ENCODE measurements at regions not wholly inside any gene's neighbourhood (a gene's known extent, or its start where the extent isn't known, plus 50 kb on each side); places are given as distances from the start of the nearest gene placed in this dataset.
"Not testable (repeated sequence)": the region's sequence is repeated elsewhere in the genome, so short reads cannot be mapped to it uniquely, and the experiment has no call there.

DNA sequence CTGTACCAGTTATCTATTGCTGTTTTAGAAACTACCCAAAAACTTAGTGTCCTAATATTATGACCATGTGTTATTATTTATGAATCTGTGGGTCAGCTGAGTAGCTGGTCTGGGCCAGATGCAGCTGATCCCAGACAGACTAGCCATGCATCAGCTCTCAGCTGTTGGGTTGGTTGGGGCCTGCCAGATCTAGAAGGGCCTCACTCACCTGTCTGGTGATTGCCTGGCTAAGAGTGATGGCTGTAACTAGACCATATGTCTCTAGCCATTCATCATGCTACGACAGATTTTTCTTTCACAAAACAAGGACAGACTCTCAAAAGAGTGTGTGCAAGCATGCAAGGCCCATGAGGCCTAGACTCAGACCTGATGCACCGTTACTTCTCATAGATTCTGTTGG lies 403.2 kb downstream of the SAMD5 start:
- DNase-seq (ENCODE audit: low spot score), result no peak

DNA sequence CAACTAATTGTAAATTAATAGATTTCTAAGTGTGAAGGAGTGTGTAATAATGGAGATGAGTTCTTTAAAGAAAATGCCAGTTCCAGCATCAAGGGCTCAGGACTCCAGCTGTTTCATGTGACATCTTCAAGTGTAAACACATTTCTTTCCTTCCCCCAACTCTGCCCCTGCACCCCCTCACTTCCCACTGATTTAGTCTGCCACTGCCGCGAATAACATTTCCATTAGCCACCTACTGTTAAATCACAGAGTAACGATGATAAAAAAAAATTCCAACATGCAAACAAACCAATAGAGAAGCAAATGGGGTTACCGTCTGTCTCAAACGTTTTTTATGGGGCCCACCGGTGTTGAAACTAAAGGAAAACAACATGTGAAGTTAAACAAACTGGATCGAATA lies 414.3 kb downstream of the SAMD5 start:
- no peak for DNase-seq (ENCODE audit: low spot score)

DNA sequence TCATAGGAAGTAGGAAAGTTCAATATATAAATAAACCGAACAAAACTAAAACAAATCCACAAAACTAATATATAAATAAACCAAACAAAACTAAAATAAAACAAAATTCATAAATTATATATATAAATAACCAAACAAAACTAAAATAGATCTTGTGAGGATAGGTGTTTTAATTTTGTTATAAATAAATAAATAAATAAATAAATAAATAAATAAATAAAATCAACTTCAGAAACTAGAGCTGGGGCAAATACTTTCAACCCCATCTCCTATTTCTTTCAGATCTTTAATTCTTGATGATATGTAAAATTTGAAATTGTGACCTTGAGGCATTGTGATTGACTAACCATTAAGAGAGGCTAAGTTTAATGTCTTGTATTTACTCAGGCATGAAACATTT lies 416.1 kb downstream of the SAMD5 start:
- no peak for DNase-seq (ENCODE audit: low spot score)

DNA sequence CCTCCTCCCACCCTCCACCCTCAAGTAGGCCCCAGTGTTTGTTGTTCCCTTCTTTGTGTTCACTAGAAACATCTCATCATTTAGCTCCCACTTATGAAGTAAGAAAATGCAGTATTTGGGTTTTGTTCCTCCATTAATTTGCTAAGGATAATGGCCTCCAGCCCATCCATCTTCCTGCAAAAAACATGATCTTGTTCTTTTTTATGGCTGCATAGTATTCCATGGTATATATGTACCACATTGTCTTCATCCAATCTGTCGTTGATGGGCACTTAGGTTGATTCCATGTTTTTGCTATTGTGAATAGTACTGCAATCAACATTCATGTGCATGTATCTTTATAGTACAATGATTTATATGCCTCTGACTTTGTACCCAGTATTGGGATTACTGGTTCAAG lies 416.8 kb upstream of the SASH1 start:
- no peak for DNase-seq (ENCODE audit: low spot score)

DNA sequence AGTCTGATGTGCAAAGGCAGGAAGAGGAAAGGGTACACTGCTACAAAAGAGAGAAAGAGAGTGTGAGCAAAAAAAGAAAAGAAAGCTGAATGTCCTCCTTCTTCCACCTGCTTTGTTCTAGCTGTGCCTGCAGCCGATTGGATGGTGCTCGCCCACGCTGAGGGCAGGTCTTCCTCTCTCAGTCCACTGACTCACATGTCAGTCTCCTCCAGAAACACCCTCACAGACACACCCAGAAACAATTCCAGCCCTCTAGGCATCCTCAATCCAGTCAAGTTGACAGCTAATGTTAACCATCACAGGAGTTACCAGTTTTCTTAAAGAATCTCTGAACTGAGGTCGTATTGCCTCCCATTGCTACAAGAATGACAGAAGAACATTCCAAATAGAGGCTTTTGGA lies 411.9 kb upstream of the SASH1 start:
- no peak for DNase-seq (ENCODE audit: low spot score)

DNA sequence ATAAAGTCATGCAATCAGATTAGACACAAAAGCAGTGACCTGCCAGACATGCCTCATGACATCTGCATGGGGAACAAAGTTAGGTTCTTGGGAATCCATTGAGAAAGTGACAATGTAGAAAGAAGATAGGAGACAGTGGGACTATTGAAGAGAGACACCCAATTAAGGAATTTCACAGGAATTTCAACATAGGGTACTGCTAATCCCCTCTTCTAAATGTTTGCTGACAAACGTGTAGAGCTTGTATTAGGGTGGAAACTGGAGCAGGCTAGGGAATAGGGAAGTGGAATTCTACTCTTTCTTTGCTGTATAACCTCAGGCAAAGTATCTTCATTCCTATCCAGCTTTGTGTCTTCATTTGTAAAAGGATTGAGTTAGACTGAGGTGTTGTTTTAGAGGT lies 409.4 kb upstream of the SASH1 start:
- DNase-seq (ENCODE audit: low spot score), result no peak

DNA sequence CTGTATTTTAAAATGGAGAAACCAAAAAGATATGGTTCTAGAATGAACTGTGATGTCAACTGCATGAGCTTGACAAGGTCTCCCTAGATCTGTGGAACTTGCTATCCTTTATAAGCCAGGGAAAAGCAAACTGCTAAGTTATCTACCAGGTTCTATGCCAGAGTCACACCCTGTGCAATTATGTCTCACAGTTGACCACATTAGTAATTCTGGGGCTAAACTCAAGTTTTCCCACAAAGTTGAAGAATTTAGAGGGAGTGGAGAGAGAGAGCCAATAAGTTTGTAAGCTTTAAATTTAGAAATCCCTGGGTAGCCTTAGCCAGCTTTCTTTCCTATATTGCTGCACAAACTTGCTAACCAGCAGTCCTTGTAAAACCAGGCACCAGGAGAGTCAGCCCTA lies 407.0 kb upstream of the SASH1 start:
- no peak for DNase-seq (ENCODE audit: low spot score)

DNA sequence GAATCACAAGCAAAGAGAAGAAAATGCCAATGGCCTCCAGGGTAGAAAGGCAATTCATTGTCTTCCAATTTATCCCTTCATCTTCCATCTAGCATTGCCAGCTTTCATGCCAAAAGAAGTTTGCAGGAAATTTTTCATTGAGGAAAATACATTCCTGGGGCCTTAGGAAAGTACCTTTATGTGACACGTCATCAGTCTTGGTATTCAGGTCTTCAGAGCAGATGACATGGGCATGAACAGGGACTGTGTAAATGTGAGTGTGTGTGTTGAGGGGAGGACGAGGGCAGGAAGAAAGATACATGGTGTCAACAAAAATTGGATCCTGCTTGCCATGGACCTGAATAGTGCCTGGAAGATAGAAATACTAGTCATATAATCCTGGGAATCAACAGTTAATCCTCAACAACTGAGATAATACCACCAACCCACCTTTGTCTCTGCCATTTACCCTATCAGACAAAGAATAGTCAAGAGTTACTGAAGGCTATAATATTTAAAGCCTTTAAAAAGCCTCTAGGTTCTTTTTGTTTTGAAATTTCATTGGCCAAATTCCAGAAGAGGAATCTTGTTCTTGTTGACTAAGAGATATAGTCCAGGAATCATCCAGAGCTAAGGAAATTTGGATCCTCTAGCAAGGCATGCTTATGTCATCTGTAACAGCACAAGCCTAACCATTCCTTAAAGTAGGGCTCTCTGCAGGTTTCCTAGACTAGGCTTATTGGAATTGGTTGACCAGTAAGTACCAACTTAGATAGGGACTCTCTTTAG lies 405.8 kb upstream of the SASH1 start:
- DNase-seq (ENCODE audit: low spot score), result no peak

DNA sequence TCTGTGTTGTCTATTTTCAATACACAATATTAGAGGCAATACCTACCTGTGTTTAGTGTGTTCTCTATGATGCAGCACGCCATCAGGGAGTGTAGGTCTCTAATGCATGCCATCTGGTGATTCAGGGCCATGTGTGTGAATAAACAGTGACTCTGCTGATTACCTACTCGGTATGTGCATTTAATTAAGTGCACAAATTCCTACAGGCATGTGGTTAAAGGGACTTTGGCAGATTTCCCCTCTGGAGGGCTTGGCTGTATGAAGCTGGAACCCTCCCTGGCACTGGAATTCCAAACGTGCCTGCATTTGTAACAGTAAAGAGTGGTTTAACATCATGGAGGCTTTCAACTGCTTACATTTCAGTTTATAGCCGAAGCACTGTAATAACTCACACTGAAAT lies 401.5 kb upstream of the SASH1 start:
- DNase-seq (ENCODE audit: low spot score), result no peak

DNA sequence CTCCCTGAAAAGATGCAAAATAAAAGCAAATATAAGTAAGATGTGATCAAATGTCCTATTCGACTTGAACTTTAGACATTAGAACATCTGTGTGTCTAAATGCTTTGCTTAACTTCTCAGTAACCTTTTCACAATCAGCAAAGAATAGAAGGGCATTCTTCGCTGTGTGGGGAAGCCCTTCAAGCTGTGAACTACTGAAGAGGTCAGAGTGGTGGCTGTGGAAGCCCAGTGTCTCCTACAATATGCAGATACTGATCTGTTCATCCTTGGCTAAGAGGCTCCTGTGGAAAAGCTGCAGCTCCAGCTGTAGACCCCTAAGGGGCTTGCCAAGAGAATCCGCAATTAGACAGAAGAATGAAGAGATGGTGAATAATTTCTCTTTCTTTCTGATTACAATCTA lies 400.3 kb upstream of the SASH1 start:
- no peak for DNase-seq (ENCODE audit: low spot score)

DNA sequence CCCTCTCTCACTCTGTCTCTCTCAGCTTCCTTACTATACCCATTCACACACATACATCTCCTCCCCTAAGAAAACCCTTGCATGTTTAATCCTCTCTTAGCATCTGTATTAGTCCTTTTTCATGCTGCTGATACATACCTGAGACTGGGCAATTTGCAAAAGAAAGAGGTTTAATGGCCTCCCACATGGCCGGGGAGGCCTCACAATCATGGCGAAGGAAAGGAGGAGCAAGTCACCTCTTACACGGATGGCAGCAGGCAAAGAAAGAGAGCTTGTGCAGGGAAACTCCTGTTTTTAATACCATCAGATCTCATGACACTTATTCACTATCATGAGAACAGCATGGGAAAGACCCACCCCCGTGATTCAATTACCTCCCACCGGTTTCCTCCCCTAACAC lies 398.5 kb upstream of the SASH1 start:
- DNase-seq (ENCODE audit: low spot score), result no peak

DNA sequence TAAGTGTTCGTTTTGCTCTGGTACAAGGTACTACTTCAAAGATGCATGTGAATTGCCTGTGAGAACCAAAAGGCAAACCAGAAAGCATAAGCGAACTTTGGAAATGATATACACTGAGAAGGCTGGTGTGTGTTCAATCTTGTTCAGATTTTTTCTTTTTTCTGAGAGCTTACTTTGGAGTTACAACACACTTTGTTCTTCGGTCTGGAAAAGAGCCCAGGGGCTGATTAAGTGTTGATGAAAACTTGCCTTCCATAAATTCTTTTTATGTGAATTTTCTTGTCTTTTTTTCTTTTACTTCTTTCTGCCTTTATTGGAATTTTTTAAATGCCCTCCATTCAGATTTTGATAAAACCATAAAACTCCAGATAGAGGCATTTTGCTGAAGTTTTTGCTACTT lies 395.1 kb upstream of the SASH1 start:
- no peak for DNase-seq (ENCODE audit: low spot score)

DNA sequence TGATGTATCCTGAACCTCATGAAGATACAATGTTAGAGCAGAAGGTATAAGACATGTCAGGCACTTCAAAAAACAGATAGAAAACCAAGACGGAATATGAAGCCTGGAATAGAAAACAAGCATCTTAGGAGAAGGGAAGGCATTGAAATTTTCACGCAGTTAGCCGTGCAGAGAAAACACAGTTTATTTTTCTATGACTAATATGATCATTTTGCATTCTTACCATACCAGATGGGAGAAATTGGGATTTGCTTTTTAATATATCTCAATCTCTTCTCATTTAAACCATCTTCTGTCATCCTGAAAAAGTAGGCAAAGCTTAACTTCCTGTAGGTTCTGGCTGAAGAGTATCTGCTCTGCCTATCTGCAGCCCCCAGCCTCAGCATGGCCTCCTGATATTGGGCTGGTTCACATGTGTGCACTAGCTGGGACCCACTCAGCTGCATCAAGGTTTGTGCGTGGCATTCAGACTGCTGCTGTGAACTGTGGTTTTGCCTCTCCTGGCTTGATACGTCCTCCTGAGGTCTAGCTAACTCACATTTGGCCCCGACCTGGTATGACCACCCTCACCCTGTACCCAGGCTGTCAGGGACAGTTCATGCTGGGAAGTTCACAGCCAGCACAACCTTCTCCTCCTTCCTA lies 392.5 kb upstream of the SASH1 start:
- no peak for DNase-seq (ENCODE audit: low spot score)

DNA sequence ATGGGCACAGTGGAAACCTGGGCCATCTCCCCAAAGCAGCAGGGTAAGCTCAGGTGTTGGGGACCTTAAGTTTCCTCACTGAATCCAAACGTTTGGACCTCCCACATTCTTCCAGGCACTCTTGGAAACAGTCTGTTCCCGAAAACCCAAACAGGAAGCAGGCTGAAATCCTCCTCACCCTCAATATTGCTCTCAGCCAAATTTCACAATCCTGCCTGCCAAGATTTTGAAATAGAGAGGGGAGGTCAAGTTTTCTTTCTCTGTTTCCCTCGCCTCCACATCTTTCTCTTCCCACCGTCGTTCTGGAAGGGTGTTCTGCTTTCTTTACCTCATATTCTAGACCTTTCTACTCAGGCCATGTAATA lies 392.0 kb upstream of the SASH1 start:
- DNase-seq (ENCODE audit: low spot score), result no peak

DNA sequence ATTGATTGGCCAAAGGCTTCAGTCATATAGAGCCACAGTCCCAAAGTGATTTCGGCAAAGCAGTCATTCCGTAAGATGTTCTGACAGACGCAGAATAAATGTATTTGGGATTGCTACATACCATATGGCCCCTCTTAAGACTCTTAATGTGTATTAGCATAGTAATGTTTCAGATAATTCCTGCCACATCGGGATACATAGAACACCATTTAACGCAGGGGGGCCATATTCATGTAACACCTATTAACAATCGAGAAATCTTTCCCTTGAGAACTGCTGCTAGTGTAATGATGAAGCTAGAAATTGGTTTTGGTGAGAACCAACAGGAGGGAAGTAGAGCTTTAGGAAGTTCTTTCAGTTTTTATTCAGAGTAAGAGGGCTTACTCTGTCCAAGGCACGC lies 390.9 kb upstream of the SASH1 start:
- DNase-seq (ENCODE audit: low spot score), result no peak

DNA sequence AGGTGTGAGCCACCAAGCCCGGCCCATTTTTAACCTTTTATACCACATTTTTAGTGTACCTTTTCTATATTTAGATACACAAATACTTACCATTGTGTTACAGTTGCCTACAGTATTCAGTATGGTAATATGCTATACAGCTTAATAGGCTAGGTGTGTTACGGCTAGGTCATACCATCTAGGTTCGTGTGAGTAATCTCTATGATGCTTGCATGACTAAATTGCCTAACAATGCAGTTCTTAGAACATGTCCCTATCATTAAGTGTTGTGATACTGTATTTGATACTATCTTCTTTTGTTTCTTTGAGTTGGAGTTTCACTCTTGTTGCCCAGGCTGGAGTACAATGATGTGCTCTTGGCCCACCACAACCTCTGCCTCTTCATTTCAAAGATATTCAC lies 387.7 kb upstream of the SASH1 start:
- DNase-seq (ENCODE audit: low spot score), result no peak

DNA sequence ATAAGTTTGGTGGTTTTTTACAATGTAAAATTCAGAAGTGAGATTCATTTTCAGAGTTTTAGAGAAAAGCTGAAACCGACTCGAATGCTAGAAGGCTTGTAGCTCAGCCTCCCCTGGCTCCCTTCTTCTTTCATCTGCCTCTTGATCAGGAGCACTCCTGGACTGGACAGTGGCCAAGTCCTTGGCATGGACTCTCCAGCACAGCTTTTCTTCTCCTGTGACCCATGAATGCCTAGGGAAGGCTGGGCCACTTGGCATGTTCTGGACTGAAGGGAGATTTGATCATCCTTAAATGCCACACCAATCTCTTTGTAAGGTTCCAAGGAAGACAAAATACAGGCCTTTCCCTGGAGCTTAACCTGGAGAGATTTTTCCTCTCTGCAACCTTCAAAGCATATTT lies 384.0 kb upstream of the SASH1 start:
- no peak for DNase-seq (ENCODE audit: low spot score)

DNA sequence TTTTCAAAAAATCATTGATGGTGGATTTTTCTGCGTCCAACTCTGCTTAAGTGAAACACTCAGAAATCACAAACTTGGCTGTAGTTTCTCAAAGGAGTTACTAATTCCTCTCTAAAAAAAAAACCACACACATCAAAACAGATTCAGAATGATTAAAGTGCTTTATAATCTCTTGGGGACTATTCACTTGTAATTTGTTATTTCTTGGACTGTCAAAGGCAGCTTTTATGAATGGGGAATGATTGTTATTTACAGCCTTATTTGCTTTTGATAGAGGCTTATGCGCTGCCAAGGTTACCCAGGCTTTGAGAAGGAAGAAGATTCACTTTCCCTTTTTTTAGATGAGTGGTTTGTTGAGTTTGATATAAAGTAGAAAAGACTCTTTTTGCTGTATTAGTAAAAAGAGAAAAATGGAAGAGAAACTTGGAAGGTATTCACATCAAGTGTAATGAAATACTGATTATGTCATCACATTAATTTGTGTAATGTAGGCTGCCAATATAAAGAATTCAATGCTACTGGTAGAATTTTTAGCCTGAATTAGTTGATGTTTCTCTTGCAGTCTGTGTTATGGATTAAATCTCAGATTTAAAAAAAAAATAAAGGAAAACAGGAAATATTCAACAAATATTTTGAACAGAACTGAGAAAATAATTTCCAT lies 381.0 kb upstream of the SASH1 start:
- DNase-seq (ENCODE audit: low spot score), result no peak

DNA sequence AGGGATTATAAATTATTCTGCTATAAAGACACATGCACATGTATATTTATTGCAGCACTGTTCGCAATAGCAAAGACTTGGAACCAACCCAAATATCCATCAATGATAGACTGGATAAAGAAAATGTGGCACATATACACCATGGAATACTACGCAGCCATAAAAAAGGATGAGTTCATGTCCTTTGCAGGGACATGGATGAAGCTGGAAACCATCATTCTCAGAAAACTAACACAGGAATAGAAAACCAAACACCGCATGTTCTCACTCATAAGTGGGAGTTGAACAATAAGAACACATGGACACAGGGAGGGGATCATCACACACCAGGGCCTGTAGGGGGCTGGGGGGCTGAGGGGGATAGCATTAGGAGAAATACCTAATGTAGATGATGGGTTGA lies 377.2 kb upstream of the SASH1 start:
- DNase-seq (ENCODE audit: low spot score), result not testable (repeated sequence)

DNA sequence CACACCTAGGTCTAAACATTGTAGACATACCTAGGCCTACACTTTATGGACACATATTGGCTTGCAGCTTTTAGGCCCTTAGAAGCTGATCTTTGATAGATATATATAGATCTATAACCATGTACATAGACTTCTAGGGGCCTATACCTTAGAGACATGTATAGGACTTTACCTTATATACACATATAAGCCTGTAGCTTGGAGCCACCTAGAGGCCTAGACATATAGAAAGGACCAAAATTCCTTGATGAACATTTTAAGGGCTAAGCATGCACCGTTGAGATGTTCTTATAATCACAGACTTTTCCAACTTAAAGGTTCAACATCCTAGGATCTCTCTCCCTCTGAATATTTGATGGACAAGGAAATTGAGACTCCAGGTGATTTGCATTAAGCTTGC lies 371.7 kb upstream of the SASH1 start:
- no peak for DNase-seq (ENCODE audit: low spot score)

DNA sequence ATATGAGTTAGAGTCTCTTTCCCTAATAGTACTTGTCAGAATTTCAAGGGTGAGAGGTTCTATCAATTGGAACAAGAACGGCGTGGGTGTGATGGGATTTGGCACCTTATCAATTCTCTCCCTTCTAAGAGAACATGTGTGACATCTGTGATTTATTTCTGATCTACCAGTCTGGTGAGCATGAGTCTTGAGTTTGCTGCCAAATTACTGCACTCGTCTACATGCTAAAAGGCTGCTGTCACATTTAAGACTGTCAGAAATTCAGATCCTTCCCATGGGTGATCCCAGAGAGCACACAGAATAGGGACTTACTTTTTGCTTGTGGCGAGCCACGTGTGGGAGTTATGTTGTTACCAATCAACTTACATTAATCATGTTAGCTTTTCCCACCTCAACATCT lies 370.2 kb upstream of the SASH1 start:
- no peak for DNase-seq (ENCODE audit: low spot score)

DNA sequence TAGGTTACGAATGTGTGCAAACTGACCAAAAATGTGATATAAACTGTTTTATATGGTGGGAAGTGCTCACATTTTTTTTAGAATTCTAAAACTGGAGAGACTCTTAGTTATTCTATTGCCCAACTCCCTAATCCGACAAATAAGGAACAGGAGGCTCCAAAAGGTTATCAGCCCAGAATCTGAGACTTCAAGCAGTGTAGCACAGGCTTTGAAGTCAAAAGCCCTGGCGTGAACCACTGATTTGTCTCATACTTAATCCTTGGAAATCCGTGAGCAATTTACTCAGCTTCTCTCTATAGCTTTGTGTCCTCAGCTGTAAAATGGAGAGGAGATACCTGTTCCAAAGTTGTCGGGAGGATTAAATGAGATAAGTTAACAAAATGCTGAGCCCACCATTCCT lies 368.8 kb upstream of the SASH1 start:
- no peak for DNase-seq (ENCODE audit: low spot score)

DNA sequence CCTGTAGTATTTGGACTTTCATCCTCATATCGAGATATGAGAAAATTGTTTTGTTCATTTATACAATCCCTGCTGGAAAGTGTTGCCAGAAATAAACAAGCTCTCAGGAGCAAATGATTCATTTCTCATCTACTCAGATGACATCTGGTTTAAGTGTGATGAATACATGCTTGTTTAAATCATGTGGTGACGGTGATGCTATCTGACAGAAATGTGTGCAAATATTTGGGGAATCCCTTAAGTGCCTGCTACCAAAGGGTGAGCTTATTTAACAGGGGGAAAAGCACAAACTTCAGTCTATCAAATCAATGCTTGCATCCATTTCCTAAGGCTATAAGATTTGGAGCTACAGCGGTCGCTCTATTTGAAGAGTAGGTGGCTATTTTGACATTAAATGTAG lies 368.3 kb upstream of the SASH1 start:
- no peak for DNase-seq (ENCODE audit: low spot score)

Data from activated CD4-positive, alpha-beta T cell treated with anti-CD3 and anti-CD28 coated beads, Interleukin-2, Interleukin-4, amounts not matched to agents 100 ng/mL and 50 ng/mL, durations not matched to agents 16 hours and 8 hours (primary cell).